OCI-LY7 (cell line): ENCODE measurements at regions not wholly inside any gene's neighbourhood (a gene's known extent, or its start where the extent isn't known, plus 50 kb on each side); places are given as distances from the start of the nearest gene placed in this dataset.

Experiments
- BruUV-seq: library from RNA; stranded (reverse); fragments of 400-500 nt; replicated peaks from 2 replicates; lab custom pipeline; 2021; lab: Mats Ljungman, UMichigan
- CTCF ChIA-PET: fragments of 300-600 bp; sonication (Branson Sonifier 250); formaldehyde crosslinking; loops from one replicate; lab custom pipeline; 2022; ENCODE audit warnings: antibody characterized with exemption; ENCODE audit not compliant: unreplicated experiment; lab: Charles Lee
- POLR2A ChIA-PET: fragments of 300-600 bp; sonication (Branson Sonifier 250); formaldehyde crosslinking; loops from one replicate; lab custom pipeline; 2022; ENCODE audit warnings: antibody characterized with exemption; lab: Charles Lee
- DNase-seq: peaks from one replicate; pipeline ENCODE4 v3.0.0-alpha.2; 2015; ENCODE audit warnings: low spot score
- H2AFZ ChIP-seq: fragments of 200-600 bp; sonication (generic), shearing (Covaris generic); 2 replicates; pipeline ENCODE4 v1.6.1; 2014; ENCODE audit warnings: mild to moderate bottlenecking, antibody characterized with exemption, low read length, moderate library complexity
- H3K27ac ChIP-seq: fragments of 200-600 bp; sonication (generic); 2 replicates; pipeline ENCODE4 v1.5.1; 2014; ENCODE audit warnings: mixed run types, low read depth, mild to moderate bottlenecking, moderate library complexity, low read length, inconsistent platforms; ENCODE audit not compliant: poor library complexity, severe bottlenecking
- H3K36me3 ChIP-seq: fragments of 200-600 bp; sonication (generic); 2 replicates; pipeline ENCODE4 v1.6.1; 2014; ENCODE audit warnings: mild to moderate bottlenecking, antibody characterized with exemption, low read length, moderate library complexity, mixed read lengths; ENCODE audit not compliant: insufficient read depth
- H3K4me1 ChIP-seq: fragments of 200-600 bp; sonication (generic); 2 replicates; pipeline ENCODE4 v1.5.1; 2014; ENCODE audit warnings: mild to moderate bottlenecking, low read length; ENCODE audit not compliant: insufficient read depth, poor library complexity, severe bottlenecking
- H3K4me2 ChIP-seq: fragments of 200-600 bp; sonication (generic); 2 replicates; pipeline ENCODE4 v1.6.1; 2014; ENCODE audit warnings: mild to moderate bottlenecking, low read length
- H3K4me3 ChIP-seq: fragments of 200-600 bp; sonication (generic); 2 replicates; pipeline ENCODE4 v1.5.1; 2014; ENCODE audit warnings: mild to moderate bottlenecking, low read depth, low read length; ENCODE audit not compliant: poor library complexity, severe bottlenecking
- H3K79me2 ChIP-seq: fragments of 200-600 bp; sonication (generic); 2 replicates; pipeline ENCODE4 v1.6.1; 2016; ENCODE audit warnings: low read depth, mild to moderate bottlenecking, low read length, moderate library complexity, mixed read lengths; ENCODE audit not compliant: insufficient read depth
- H3K9me2 ChIP-seq: fragments of 200-600 bp; sonication (generic); 2 replicates; pipeline ENCODE4 v1.6.1; 2016; ENCODE audit warnings: mild to moderate bottlenecking, low read length, mixed read lengths; ENCODE audit not compliant: insufficient read depth
- H3K9me3 ChIP-seq: fragments of 200-600 bp; sonication (generic); 2 replicates; pipeline ENCODE4 v1.6.1; 2014; ENCODE audit warnings: mild to moderate bottlenecking, mixed run types, low read length, mixed read lengths
- H4K20me1 ChIP-seq: fragments of 200-600 bp; sonication (generic); 2 replicates; pipeline ENCODE4 v1.6.1; 2014; ENCODE audit warnings: mild to moderate bottlenecking, antibody characterized with exemption, low read length, moderate library complexity, mixed read lengths; ENCODE audit not compliant: insufficient read depth
- CTCF ChIP-seq: fragments of 200-600 bp; sonication (generic); conservative IDR thresholded peaks from 2 replicates; pipeline ENCODE4 v1.5.1; 2014; ENCODE audit warnings: mild to moderate bottlenecking, antibody characterized with exemption, low read length, moderate library complexity, mixed read lengths
- EZH2phosphoT487 ChIP-seq: fragments of 200-600 bp; sonication (generic); IDR thresholded peaks from 2 replicates; pipeline ENCODE4 v1.6.1; 2018; ENCODE audit warnings: low read depth, borderline replicate concordance, mild to moderate bottlenecking, mixed run types, antibody characterized with exemption, low read length, moderate library complexity, mixed read lengths
- intact Hi-C: fragments of 100-400 bp; cut with micrococcal nuclease; formaldehyde crosslinking; loops from one replicate; pipeline ENCODE4 v1.10.0; 2022; ENCODE audit not compliant: unreplicated experiment

DNA sequence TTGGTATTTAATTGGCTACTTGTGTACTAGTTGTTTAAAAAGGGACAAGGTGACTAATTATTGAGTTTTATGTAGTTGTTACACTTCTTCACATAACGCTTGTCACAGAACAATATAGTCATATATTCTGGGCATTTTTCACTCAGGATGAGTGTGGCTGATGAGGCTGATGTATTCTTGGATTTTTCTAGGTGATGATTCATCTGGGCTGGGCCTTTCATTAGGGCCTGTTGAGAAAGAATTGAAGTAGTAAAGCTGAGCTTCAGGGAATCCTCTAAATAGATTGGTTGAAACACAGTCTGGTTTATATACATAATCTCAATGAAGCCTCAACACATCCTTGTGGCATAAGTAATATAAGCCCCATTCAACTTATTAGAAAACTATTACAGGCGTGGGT is 445.7 kb downstream of the DAD1 start:
- no peaks in the 10 kb centered on the region for H3K4me1 ChIP-seq
- POLR2A ChIA-PET: interaction anchor here (0.8 kb wide), 1 partner anchor 22 kb away, joined by 3 read pairs; no protein-coding TSS in a partner anchor
- H3K79me2 ChIP-seq: no peaks in the 10 kb centered on the region
- intact Hi-C loops: no loop called here
- H3K36me3 ChIP-seq: no peaks in the 10 kb centered on the region
- DNase-seq: no peak
- H4K20me1 ChIP-seq: no peaks in the 10 kb centered on the region
- no peak overlapping the region for H2AFZ ChIP-seq
- no peaks in the 10 kb centered on the region for H3K9me2 ChIP-seq
- CTCF ChIA-PET: no interaction called here
- H3K4me3 ChIP-seq: no peak overlapping the region
- H3K4me2 ChIP-seq: no peak overlapping the region
- no peak overlapping the region for H3K27ac ChIP-seq
- H3K9me3 ChIP-seq: no peaks in the 10 kb centered on the region
- TF ChIP-seq CTCF: no peak
- TF ChIP-seq EZH2phosphoT487: no peak
- no TSS peak for BruUV-seq

- H3K4me2 ChIP-seq: no peak overlapping the region
- TF ChIP-seq EZH2phosphoT487 (no peak), CTCF (no peak)
- no peak overlapping the region for H2AFZ ChIP-seq
- no peak for DNase-seq
- H3K9me3 ChIP-seq: no peaks in the 10 kb centered on the region
- intact Hi-C loops: no loop called here
- no peaks in the 10 kb centered on the region for H3K9me2 ChIP-seq
- H3K27ac ChIP-seq: no peak overlapping the region
- H4K20me1 ChIP-seq: no peaks in the 10 kb centered on the region
- no TSS peak for BruUV-seq
- ChIA-PET POLR2A (no interaction called here), CTCF (no interaction called here)
- no peaks in the 10 kb centered on the region for H3K36me3 ChIP-seq
- no peaks in the 10 kb centered on the region for H3K4me1 ChIP-seq
- no peak overlapping the region for H3K4me3 ChIP-seq
- no peaks in the 10 kb centered on the region for H3K79me2 ChIP-seq
Measured at GRCh38 chr14:22140633-22141032, 448.4 kb downstream of the DAD1 start.

GRCh38 chr14:22131749-22132476 is 457.1 kb downstream of the DAD1 start:
- Histone ChIP-seq H2AFZ (peak overlapping the region; percentile 56), H3K4me2 (no peak overlapping the region), H3K79me2 (no peaks in the 10 kb centered on the region), H3K9me3 (no peaks in the 10 kb centered on the region), H4K20me1 (no peaks in the 10 kb centered on the region), H3K27ac (no peak overlapping the region), H3K9me2 (no peaks in the 10 kb centered on the region), H3K4me1 (no peaks in the 10 kb centered on the region), H3K4me3 (no peak overlapping the region), H3K36me3 (no peaks in the 10 kb centered on the region)
- no peak for TF ChIP-seq EZH2phosphoT487
- peak; percentile 89 for TF ChIP-seq CTCF
- ChIA-PET CTCF (no interaction called here), POLR2A (interaction anchor here (0.5 kb wide), 2 partner anchors 10 to 228 kb away, joined by 3 read pairs; no protein-coding TSS in a partner anchor)
- DNase-seq: peak; percentile 39
- BruUV-seq: no TSS peak
- intact Hi-C loops: no loop called here
